ENCODE measurements at regions not wholly inside any gene's neighbourhood (a gene's known extent, or its start where the extent isn't known, plus 50 kb on each side); places are given as distances from the start of the nearest gene placed in this dataset.
A peak's percentile ranks its signal among the peaks of the same experiment; 100 is the strongest.
"Not testable (repeated sequence)": the region's sequence is repeated elsewhere in the genome, so short reads cannot be mapped to it uniquely, and the experiment has no call there.

DNA sequence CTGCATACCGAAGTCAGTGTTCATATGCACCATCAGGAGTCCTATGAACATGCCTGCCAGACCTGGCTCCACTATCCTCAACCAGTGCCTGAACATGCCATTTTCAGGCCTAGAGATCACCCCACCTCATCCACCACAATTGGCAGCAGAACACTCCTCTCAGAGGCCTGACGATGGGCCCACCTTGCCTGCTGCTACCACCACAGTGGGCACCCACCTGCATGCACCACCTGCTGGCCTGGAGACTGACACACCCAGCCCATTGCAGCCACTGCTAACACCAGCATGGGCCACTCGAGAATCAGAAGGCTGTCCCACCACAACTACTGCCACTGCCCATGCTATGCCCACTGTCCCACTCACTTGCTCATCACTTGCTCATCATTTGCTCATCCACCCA, 130.7 kb upstream of the FAM13C start:
- in situ Hi-C loops (cut with HindIII; ENCODE audit: low pct_unique_long_range_greater_than_20kb, low sequenced_read_pairs): no loop called here
- no peak for DNase-seq (ENCODE audit: low read depth, low spot score)

GRCh38 chr10:59479426-59479825, 117.1 kb upstream of the FAM13C start:
- in situ Hi-C loops (cut with HindIII; ENCODE audit: low pct_unique_long_range_greater_than_20kb, low sequenced_read_pairs): no loop called here
- no peak for DNase-seq (ENCODE audit: low read depth, low spot score)

DNA sequence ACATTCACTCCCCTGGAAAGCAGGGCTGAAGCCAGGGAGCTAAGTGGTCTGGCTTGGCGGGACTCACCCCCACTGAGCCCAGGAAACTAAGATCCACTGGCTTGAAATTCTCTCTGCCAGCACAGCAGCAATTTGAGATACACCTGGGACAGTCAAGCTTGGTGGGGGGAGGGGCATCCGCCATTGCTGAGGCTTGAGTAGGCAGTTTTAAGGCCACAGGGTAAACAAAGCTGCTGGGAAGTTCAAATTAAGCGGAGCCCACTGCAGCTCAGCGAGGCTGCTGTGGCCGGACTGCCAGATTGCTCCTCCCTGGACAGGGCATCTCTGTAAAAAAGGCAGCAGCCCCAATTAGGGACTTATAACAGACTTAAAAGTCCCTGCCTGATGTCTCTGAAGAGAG, 108.2 kb upstream of the FAM13C start:
- DNase-seq (ENCODE audit: low read depth, low spot score): no peak
- in situ Hi-C loops (cut with HindIII; ENCODE audit: low pct_unique_long_range_greater_than_20kb, low sequenced_read_pairs): no loop called here

DNA sequence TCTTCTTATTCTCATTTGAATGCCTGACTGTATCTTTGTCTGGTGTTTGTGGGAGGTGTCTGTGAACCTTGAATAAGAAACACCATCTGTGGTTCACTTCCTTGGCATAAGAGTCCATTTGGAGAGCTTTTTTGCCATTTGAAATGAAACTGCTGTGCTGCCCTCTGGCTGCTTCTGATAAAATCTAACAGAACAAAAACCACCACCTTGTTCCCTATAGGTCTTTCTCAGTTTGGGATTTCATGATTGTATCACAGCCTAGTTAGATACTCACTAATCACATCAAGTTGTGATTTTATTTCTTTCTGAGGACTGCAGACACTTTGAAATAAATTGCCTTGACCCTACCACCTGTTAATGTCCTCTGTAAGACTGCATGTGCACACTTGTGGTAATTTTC, 102.7 kb upstream of the FAM13C start:
- in situ Hi-C loops (cut with HindIII; ENCODE audit: low pct_unique_long_range_greater_than_20kb, low sequenced_read_pairs): no loop called here
- peak; percentile 32 for DNase-seq (ENCODE audit: low read depth, low spot score)

DNA sequence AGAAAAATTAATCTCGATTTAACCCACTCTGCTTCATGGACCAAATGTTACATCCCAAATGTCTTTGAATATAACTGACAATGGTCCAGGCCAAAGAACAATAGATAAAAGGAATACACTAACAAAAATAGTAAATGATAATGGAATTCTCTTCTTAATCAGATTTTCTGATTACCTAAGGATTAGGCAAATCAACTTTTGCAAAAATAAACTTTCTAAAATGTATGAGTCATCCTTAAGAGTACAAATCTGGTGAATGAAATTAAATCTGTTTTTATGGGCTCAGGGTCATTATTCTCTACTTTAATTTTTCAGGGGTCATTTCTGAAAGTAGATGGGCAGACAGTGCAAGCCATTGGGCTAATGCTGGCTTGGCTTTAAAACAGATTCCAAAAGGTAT, 102.1 kb upstream of the FAM13C start:
- in situ Hi-C loops (cut with HindIII; ENCODE audit: low pct_unique_long_range_greater_than_20kb, low sequenced_read_pairs): no loop called here
- no peak for DNase-seq (ENCODE audit: low read depth, low spot score)

DNA sequence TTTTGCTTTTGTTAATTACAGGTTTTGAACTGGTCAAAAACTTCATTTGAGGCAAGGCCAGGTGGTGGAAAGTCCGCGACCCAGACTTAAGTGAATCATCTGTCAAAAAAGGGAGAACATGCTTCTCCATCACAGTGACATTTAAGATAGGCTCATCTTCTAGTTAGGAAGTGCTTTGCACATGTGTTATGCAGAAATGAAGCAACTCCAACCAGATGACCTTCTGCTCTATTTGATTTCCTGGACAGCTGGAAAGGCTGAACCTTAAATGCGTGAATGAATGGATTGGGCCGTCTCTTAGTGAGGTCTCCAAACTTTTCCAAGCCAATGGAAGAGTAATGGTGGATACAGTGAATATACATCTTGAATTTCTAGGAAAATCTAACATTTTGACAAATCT, 101.6 kb upstream of the FAM13C start:
- no peak for DNase-seq (ENCODE audit: low read depth, low spot score)
- in situ Hi-C loops (cut with HindIII; ENCODE audit: low pct_unique_long_range_greater_than_20kb, low sequenced_read_pairs): no loop called here

GRCh38 chr10:59460601-59461000, 98.3 kb upstream of the FAM13C start:
- in situ Hi-C loops (cut with HindIII; ENCODE audit: low pct_unique_long_range_greater_than_20kb, low sequenced_read_pairs): no loop called here
- no peak for DNase-seq (ENCODE audit: low read depth, low spot score)

- DNase-seq (ENCODE audit: low read depth, low spot score): no peak
- in situ Hi-C loops (cut with HindIII; ENCODE audit: low pct_unique_long_range_greater_than_20kb, low sequenced_read_pairs): no loop called here
These were observed 93.8 kb upstream of the FAM13C start for GRCh38 chr10:59456199-59456598.

DNA sequence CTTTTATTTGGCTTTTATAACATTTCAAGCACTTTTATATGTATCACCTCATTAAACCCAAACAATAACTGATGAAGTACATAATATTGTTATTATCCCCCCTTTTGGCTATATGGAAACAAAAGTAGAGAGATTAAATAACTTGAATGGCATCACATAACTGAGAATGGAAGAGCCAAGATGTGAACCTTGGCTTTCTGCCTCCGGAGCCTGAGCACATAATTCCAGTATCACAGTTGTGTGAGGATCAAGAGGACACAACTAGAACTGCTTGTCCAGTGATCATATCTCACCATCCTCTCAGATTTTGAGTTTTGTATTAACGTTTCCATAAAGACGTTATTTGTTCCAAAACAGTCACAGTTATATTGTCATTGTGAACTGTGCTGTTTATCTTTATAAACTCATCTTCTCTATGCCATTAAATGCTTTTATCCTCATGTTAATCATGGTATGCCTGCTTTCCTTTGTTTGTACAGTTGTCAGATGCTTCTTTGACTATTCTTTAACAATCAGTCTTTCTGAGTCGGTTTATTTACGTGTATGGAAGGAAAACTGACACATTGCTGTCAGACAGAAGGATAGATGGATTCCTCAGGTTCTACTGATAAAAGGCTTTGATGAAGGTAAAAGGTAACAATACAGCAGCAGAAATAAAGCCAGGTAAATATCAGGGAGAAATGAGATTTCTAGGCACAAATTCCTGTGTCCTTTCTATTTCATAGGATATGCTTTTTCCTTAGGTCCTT, 92.0 kb upstream of the FAM13C start:
- in situ Hi-C loops (cut with HindIII; ENCODE audit: low pct_unique_long_range_greater_than_20kb, low sequenced_read_pairs): no loop called here
- DNase-seq (ENCODE audit: low read depth, low spot score): no peak

GRCh38 chr10:59448616-59449015, 86.3 kb upstream of the FAM13C start:
- in situ Hi-C loops (cut with HindIII; ENCODE audit: low pct_unique_long_range_greater_than_20kb, low sequenced_read_pairs): no loop called here
- no peak for DNase-seq (ENCODE audit: low read depth, low spot score)

DNA sequence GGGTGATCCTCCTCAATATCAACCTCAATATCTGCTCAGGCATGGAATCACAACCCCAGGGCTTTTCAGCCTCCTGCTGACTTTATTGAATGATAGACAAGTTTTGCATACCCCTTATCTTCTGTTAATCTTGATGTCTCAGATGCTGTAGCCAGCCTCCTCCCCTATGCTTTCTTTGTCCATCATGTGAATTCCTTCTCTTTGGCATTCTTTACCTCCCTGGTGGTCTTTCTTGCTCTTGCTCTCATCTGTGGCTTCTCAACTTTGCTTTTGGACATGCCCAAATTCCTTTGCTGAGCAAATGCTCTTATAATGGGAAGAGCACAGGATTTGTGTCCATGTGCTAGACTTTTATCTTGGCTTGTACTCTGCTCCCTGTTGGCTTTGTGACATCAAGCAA, 73.4 kb upstream of the FAM13C start:
- DNase-seq (ENCODE audit: low read depth, low spot score): no peak

DNA sequence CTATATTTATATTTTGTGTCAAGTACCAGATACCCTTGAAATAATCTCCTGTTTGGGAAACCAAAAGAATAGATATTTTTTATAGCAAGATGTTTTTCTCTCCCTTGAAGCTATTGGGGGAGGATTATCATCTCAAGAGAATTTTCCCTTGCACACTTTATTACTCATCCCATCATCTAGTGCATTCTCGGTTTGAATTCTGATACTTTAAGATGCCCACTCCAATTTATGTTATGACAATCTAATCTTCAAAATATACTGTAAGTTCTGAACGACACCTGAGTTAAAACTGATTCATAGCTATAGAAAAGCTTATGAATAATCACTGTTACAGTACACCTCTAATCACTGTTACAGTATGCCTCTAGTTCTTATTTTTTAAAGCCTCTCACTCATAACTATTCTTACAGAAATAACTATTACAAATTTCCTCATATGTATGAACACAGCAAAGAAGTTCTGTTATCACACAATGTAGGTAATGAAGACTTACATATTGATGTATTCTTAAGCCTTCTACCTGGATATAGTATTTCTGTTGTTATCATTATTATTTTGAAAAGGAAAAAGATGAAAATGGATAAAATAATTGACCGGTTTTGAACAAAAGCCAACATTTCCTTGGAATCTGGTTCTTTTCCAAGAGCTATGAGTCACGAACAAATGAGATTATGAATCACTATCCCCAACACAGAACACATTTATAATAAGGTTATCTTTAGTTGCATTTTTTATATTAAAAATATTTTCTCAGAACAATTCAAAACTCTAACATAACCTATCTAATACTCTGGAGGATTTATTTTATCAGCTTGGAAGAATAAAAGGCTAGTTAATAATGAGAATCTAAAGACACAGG, 72.3 kb upstream of the FAM13C start:
- in situ Hi-C loops (cut with HindIII; ENCODE audit: low pct_unique_long_range_greater_than_20kb, low sequenced_read_pairs): no loop called here
- DNase-seq (ENCODE audit: low read depth, low spot score): no peak

More for the DNA sequence above, 73.4 kb upstream of the FAM13C start:
- in situ Hi-C loops (cut with HindIII; ENCODE audit: low pct_unique_long_range_greater_than_20kb, low sequenced_read_pairs): no loop called here

DNA sequence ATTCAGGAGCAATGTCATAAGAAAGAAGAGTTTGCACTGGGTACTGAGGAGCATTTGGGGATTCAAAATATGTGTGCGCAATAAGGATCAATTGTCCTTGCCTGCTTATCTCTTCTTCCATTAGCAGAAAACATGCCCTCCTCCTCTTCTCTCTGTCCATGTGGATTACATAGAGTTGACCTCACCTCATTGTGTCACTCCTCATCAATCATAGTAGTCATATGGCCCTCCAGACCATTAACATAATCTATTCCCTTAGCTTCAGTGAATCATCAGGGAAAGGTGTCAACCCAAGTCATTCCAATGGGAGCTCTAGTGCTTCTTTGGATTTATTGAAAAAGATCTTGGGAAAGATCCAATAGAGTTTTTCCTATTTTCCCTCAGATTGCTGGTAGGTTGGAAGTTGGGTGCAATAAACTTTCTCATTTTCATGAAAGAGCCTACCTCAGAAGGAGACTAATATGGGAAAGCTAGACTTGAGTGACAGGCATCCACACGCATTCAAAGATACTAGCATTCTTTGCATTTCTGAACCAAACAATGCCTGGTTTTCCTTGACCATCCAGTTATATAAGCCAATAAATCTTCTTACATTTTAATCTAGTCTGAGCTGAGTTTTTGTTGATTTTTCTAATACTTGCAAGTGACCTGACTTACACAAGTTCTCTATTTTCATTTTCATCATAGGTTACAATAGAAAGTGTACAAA, 71.5 kb upstream of the FAM13C start:
- no peak for DNase-seq (ENCODE audit: low read depth, low spot score)
- in situ Hi-C loops (cut with HindIII; ENCODE audit: low pct_unique_long_range_greater_than_20kb, low sequenced_read_pairs): no loop called here

DNA sequence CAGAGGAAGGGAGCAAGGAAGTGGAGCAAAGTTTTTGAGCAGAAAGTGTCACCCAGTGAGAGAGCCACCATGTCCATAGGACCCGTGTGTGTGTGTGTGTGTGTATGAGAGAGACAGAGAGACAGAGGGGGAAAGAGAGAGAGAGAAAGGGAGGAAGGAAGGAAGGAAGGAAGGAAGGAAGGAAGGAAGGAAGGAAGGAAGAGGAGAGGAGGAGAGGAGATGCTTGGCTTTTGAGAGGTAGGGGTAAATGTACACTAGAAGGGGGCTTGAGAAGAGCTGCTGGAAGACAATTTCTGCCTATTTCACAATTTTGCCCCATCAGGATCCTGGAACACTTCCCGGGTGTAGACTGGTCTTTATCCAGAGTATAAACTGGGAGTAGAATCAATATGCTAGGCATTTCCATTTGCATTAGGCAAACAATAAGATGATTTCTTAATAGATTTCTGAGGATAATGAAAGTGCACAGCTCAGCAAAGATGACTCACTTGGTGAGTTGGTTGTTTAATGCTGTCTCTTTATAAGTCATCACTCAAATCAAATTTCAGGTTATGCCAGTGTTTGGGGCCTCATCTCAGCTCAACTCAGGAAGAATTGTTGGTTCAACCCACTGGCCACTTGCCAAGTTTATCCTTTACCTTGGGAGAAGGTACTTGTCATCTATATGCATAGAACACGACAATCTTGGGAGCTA, 70.0 kb upstream of the FAM13C start:
- in situ Hi-C loops (cut with HindIII; ENCODE audit: low pct_unique_long_range_greater_than_20kb, low sequenced_read_pairs): no loop called here
- DNase-seq (ENCODE audit: low read depth, low spot score): no peak

- in situ Hi-C loops (cut with HindIII; ENCODE audit: low pct_unique_long_range_greater_than_20kb, low sequenced_read_pairs); DNase-seq (ENCODE audit: low read depth, low spot score): not testable (repeated sequence)
These were observed 51.4 kb upstream of the FAM13C start for GRCh38 chr10:59413795-59414194.
